Caco-2 (cell line): ENCODE measurements at regions not wholly inside any gene's neighbourhood (a gene's known extent, or its start where the extent isn't known, plus 50 kb on each side); places are given as distances from the start of the nearest gene placed in this dataset.

Experiments
- BruUV-seq: library from RNA; stranded (reverse); fragments of 400-500 nt; replicated peaks from 2 replicates; lab custom pipeline; 2021; lab: Mats Ljungman, UMichigan
- CTCF ChIA-PET: fragments of 300-600 bp; sonication (Branson Sonifier 250); formaldehyde crosslinking; loops from one replicate; lab custom pipeline; 2022; ENCODE audit warnings: antibody characterized with exemption; lab: Charles Lee
- POLR2A ChIA-PET: fragments of 300-600 bp; sonication (Branson Sonifier 250); formaldehyde crosslinking; loops from one replicate; lab custom pipeline; 2022; ENCODE audit warnings: antibody characterized with exemption; lab: Charles Lee
- DNase-seq, 2 experiments: peaks; one replicate each; pipeline versions ENCODE4 v3.0.0 to v3.0.0-alpha.2; 2020 to 2022
- H3K27me3 ChIP-seq: replicated peaks from 2 replicates; pipeline ENCODE4 v1.6.0; 2011; ENCODE audit warnings: low read length; ENCODE audit not compliant: control insufficient read depth, insufficient read depth
- H3K36me3 ChIP-seq: 2 replicates; pipeline ENCODE4 v1.5.1; 2011; ENCODE audit warnings: low read length; ENCODE audit not compliant: control insufficient read depth, insufficient read depth
- H3K4me1 ChIP-seq: fragments of 250-450 bp; sonication (Bioruptor Pico); 2 replicates; pipeline ENCODE4 v1.5.1; 2020; ENCODE audit warnings: mild to moderate bottlenecking
- H3K4me3 ChIP-seq: 2 replicates; pipeline ENCODE4 v1.5.1; 2011; ENCODE audit warnings: low read depth, mild to moderate bottlenecking, control low read depth, low read length
- H3K9me3 ChIP-seq: fragments of 250-450 bp; sonication (Bioruptor Pico); 2 replicates; pipeline ENCODE4 v1.5.1; 2020; ENCODE audit warnings: mild to moderate bottlenecking, moderate library complexity
- H3K27ac Mint-ChIP-seq: one replicate; pipeline ENCODE4 v1.8.0; 2022; ENCODE audit warnings: mixed read lengths; ENCODE audit not compliant: unreplicated experiment
- H3K27me3 Mint-ChIP-seq: one replicate; pipeline ENCODE4 v1.8.0; 2022; ENCODE audit warnings: mixed read lengths; ENCODE audit not compliant: insufficient read depth, unreplicated experiment
- H3K36me3 Mint-ChIP-seq: one replicate; pipeline ENCODE4 v1.8.0; 2022; ENCODE audit warnings: mild to moderate bottlenecking, mixed read lengths; ENCODE audit not compliant: insufficient read depth, unreplicated experiment
- H3K4me1 Mint-ChIP-seq: one replicate; pipeline ENCODE4 v1.8.0; 2022; ENCODE audit warnings: low read depth, mixed read lengths; ENCODE audit not compliant: unreplicated experiment
- H3K4me3 Mint-ChIP-seq: one replicate; pipeline ENCODE4 v1.8.0; 2022; ENCODE audit warnings: mild to moderate bottlenecking, moderate library complexity, mixed read lengths; ENCODE audit not compliant: unreplicated experiment
- H3K9me3 Mint-ChIP-seq: one replicate; pipeline ENCODE4 v1.8.0; 2022; ENCODE audit warnings: mixed read lengths; ENCODE audit not compliant: unreplicated experiment
- CTCF ChIP-seq, 2 experiments: fragments of 200-600 bp in 1 of 2; IDR thresholded peaks; 1 replicate in 1 of 2; 2 replicates in 1 of 2; pipeline versions ENCODE4 v1.5.1 to v1.8.0; 2011 to 2022; ENCODE audit warnings: antibody characterized with exemption in 1 of 2, control low read depth in 1 of 2, inconsistent platforms in 1 of 2, low read depth in 1 of 2, low read length in 1 of 2, mild to moderate bottlenecking in 1 of 2, moderate library complexity in 1 of 2; ENCODE audit not compliant: insufficient read depth in 1 of 2, severe bottlenecking in 1 of 2, unreplicated experiment in 1 of 2
- intact Hi-C: fragments of 100-400 bp; cut with micrococcal nuclease; formaldehyde crosslinking; loops from one replicate; pipeline ENCODE4 v1.10.0; 2022; ENCODE audit not compliant: unreplicated experiment

GRCh38 chr4:164378361-164378760 lies 375.6 kb upstream of the SMIM31 start:
- Histone ChIP-seq H3K36me3 (no peaks in the 10 kb centered on the region), H3K9me3 (no peaks in the 10 kb centered on the region), H3K4me1 (no peaks in the 10 kb centered on the region), H3K27me3 (no peaks in the 10 kb centered on the region), H3K4me3 (no peak overlapping the region)
- CTCF ChIA-PET: no interaction called here
- Mint-ChIP-seq H3K27ac (no peak overlapping the region), H3K4me1 (no peaks in the 10 kb centered on the region), H3K27me3 (peaks cover 13% of the 10 kb centered on the region), H3K4me3 (no peak overlapping the region), H3K36me3 (no peaks in the 10 kb centered on the region), H3K9me3 (no peaks in the 10 kb centered on the region)
- POLR2A ChIA-PET: no interaction called here
- no peak for DNase-seq
- BruUV-seq: no TSS peak
- TF ChIP-seq CTCF (IDR thresholded peaks at IDR 0.05; ENCODE audit: insufficient read depth in 1 of 2, low read depth in 1 of 2, low read length in 1 of 2, severe bottlenecking in 1 of 2, unreplicated experiment in 1 of 2): no peak
- intact Hi-C loops: no loop called here

- no peak for TF ChIP-seq CTCF (IDR thresholded peaks at IDR 0.05; ENCODE audit: insufficient read depth in 1 of 2, low read depth in 1 of 2, low read length in 1 of 2, severe bottlenecking in 1 of 2, unreplicated experiment in 1 of 2)
- POLR2A ChIA-PET: no interaction called here
- Mint-ChIP-seq H3K27ac (no peak overlapping the region), H3K4me3 (no peak overlapping the region), H3K4me1 (no peaks in the 10 kb centered on the region), H3K36me3 (no peaks in the 10 kb centered on the region), H3K9me3 (no peaks in the 10 kb centered on the region), H3K27me3 (peaks cover 13% of the 10 kb centered on the region)
- no peaks in the 10 kb centered on the region for H3K9me3 ChIP-seq
- BruUV-seq: no TSS peak
- DNase-seq: no peak
- no peaks in the 10 kb centered on the region for H3K36me3 ChIP-seq
- H3K4me1 ChIP-seq: no peaks in the 10 kb centered on the region
- intact Hi-C loops: no loop called here
- no peaks in the 10 kb centered on the region for H3K27me3 ChIP-seq
- CTCF ChIA-PET: no interaction called here
- no peak overlapping the region for H3K4me3 ChIP-seq
Observed at GRCh38 chr4:164379694-164380093, 374.2 kb upstream of the SMIM31 start.

GRCh38 chr4:164381859-164382258 lies 372.1 kb upstream of the SMIM31 start:
- Mint-ChIP-seq H3K27ac (no peak overlapping the region), H3K4me1 (no peaks in the 10 kb centered on the region), H3K27me3 (peaks cover 12% of the 10 kb centered on the region), H3K9me3 (no peaks in the 10 kb centered on the region), H3K4me3 (no peak overlapping the region), H3K36me3 (no peaks in the 10 kb centered on the region)
- no peak for DNase-seq
- no peak for TF ChIP-seq CTCF (IDR thresholded peaks at IDR 0.05; ENCODE audit: insufficient read depth in 1 of 2, low read depth in 1 of 2, low read length in 1 of 2, severe bottlenecking in 1 of 2, unreplicated experiment in 1 of 2)
- Histone ChIP-seq H3K4me1 (no peaks in the 10 kb centered on the region), H3K36me3 (no peaks in the 10 kb centered on the region), H3K4me3 (no peak overlapping the region), H3K27me3 (no peaks in the 10 kb centered on the region), H3K9me3 (no peaks in the 10 kb centered on the region)
- POLR2A ChIA-PET: no interaction called here
- BruUV-seq: no TSS peak
- CTCF ChIA-PET: no interaction called here
- intact Hi-C loops: no loop called here
